WTC11 (cell line): ENCODE measurements at regions not wholly inside any gene's neighbourhood (a gene's known extent, or its start where the extent isn't known, plus 50 kb on each side); places are given as distances from the start of the nearest gene placed in this dataset.

Experiments used
- ATAC-seq: fragments of 200-7000 bp; cut with Tn5 transposase; 2 replicates; pipeline ENCODE4 v1.10.0; 2021; ENCODE audit warnings: mild to moderate bottlenecking, moderate library complexity
- CTCF ChIA-PET: fragments of 300-600 bp; sonication (Branson Sonifier 250); formaldehyde crosslinking; loops from one replicate; lab custom pipeline; 2021; ENCODE audit warnings: antibody characterized with exemption; lab: Charles Lee
- POLR2A ChIA-PET: fragments of 350-600 bp; sonication (Branson Sonifier 250); formaldehyde crosslinking; loops from one replicate; lab custom pipeline; 2021; ENCODE audit warnings: antibody characterized with exemption; lab: Charles Lee
- DNase-seq: peaks from one replicate; pipeline ENCODE4 v3.0.0; 2021; ENCODE audit warnings: low spot score
- H3K27ac Mint-ChIP-seq: 2 replicates; pipeline ENCODE4 v1.8.0; 2021; ENCODE audit warnings: mixed read lengths
- H3K27me3 Mint-ChIP-seq: 2 replicates; pipeline ENCODE4 v1.8.0; 2021; ENCODE audit warnings: low read depth, mild to moderate bottlenecking, moderate library complexity, mixed read lengths
- H3K36me3 Mint-ChIP-seq: 2 replicates; pipeline ENCODE4 v1.8.0; 2021; ENCODE audit warnings: mixed read lengths
- H3K4me1 Mint-ChIP-seq: 2 replicates; pipeline ENCODE4 v1.8.0; 2022; ENCODE audit warnings: mixed read lengths
- H3K4me3 Mint-ChIP-seq: 2 replicates; pipeline ENCODE4 v1.8.0; 2021; ENCODE audit warnings: mild to moderate bottlenecking, moderate library complexity, mixed read lengths
- H3K9me3 Mint-ChIP-seq: 2 replicates; pipeline ENCODE4 v1.8.0; 2021; ENCODE audit warnings: mixed read lengths
- CBFB ChIP-seq: sonication (generic); formaldehyde crosslinking; IDR thresholded peaks from 2 replicates; pipeline ENCODE4 v1.8.1; 2022; ENCODE audit warnings: mild to moderate bottlenecking, low read depth, missing genetic modification reagents
- ELF4 ChIP-seq: sonication (generic); formaldehyde crosslinking; IDR thresholded peaks from 2 replicates; pipeline ENCODE4 v1.8.1; 2022; ENCODE audit warnings: low read depth, mild to moderate bottlenecking, moderate library complexity, missing genetic modification reagents
- ESRRA ChIP-seq: sonication (generic); formaldehyde crosslinking; IDR thresholded peaks from 2 replicates; pipeline ENCODE4 v1.8.1; 2022; ENCODE audit warnings: mild to moderate bottlenecking, missing genetic modification reagents, borderline replicate concordance
- GABPB1 ChIP-seq: sonication (generic); formaldehyde crosslinking; IDR thresholded peaks from 2 replicates; pipeline ENCODE4 v1.8.1; 2023; ENCODE audit warnings: mild to moderate bottlenecking, missing genetic modification reagents
- GRHL2 ChIP-seq: fragments of 250-450 bp; sonication (Bioruptor Pico); IDR thresholded peaks from 2 replicates; pipeline ENCODE4 v1.8.0; 2022; ENCODE audit warnings: mild to moderate bottlenecking, moderate library complexity; ENCODE audit not compliant: insufficient replicate concordance, severe bottlenecking
- HMGA2 ChIP-seq: fragments of 250-450 bp; sonication (Bioruptor Pico); IDR thresholded peaks from 2 replicates; pipeline ENCODE4 v1.4.0; 2021; ENCODE audit warnings: mild to moderate bottlenecking, moderate library complexity
- NR1H2 ChIP-seq: sonication (generic); formaldehyde crosslinking; IDR thresholded peaks from 2 replicates; pipeline ENCODE4 v1.9.0; 2021; ENCODE audit warnings: mild to moderate bottlenecking, moderate library complexity, missing genetic modification reagents
- NR2C2 ChIP-seq: sonication (generic); formaldehyde crosslinking; IDR thresholded peaks from 2 replicates; pipeline ENCODE4 v1.8.0; 2022; ENCODE audit warnings: mild to moderate bottlenecking, missing genetic modification reagents
- TEAD4 ChIP-seq: sonication (generic); formaldehyde crosslinking; IDR thresholded peaks from 2 replicates; pipeline ENCODE4 v1.8.0; 2022; ENCODE audit warnings: mild to moderate bottlenecking, missing genetic modification reagents
- TP53 ChIP-seq: sonication (generic); formaldehyde crosslinking; IDR thresholded peaks from 2 replicates; pipeline ENCODE4 v1.8.1; 2023; ENCODE audit warnings: mild to moderate bottlenecking, missing genetic modification reagents
- TF ChIP-seq, protein P1 (sequence below): fragments of 250-450 bp; sonication (Bioruptor Pico); IDR thresholded peaks from 2 replicates; pipeline ENCODE4 v1.8.0; 2021; ENCODE audit warnings: mild to moderate bottlenecking
- TF ChIP-seq, protein P2 (sequence below): sonication (generic); formaldehyde crosslinking; IDR thresholded peaks from 2 replicates; pipeline ENCODE4 v1.8.1; 2023; ENCODE audit warnings: mild to moderate bottlenecking, moderate library complexity, missing genetic modification reagents
- TF ChIP-seq, protein P3 (sequence below): sonication (generic); formaldehyde crosslinking; conservative IDR thresholded peaks from 2 replicates; pipeline ENCODE4 v1.8.1; 2022; ENCODE audit warnings: mild to moderate bottlenecking, missing genetic modification reagents
- TF ChIP-seq, protein P4 (sequence below): sonication (generic); formaldehyde crosslinking; IDR thresholded peaks from 2 replicates; pipeline ENCODE4 v1.8.0; 2022; ENCODE audit warnings: missing genetic modification reagents
- TF ChIP-seq, protein P5 (sequence below): sonication (generic); formaldehyde crosslinking; IDR thresholded peaks from 2 replicates; pipeline ENCODE4 v1.8.1; 2022; ENCODE audit warnings: low read depth, mild to moderate bottlenecking, moderate library complexity, missing genetic modification reagents, borderline replicate concordance
- TF ChIP-seq, protein P6 (sequence below): sonication (generic); formaldehyde crosslinking; IDR thresholded peaks from 2 replicates; pipeline ENCODE4 v1.8.1; 2023; ENCODE audit warnings: mild to moderate bottlenecking, missing genetic modification reagents
- TF ChIP-seq, protein P7 (sequence below): fragments of 250-450 bp; sonication (Bioruptor Pico); IDR thresholded peaks from 2 replicates; pipeline ENCODE4 v1.9.0; 2021; ENCODE audit warnings: mild to moderate bottlenecking, borderline replicate concordance
- TF ChIP-seq, protein P8 (sequence below): fragments of 250-450 bp; sonication (Bioruptor Pico); conservative IDR thresholded peaks from 2 replicates; pipeline ENCODE4 v1.9.0; 2021; ENCODE audit warnings: mild to moderate bottlenecking
- TF ChIP-seq, protein P9 (sequence below): sonication (generic); formaldehyde crosslinking; IDR thresholded peaks from 2 replicates; pipeline ENCODE4 v1.8.0; 2022; ENCODE audit warnings: mild to moderate bottlenecking, missing genetic modification reagents

DNA sequence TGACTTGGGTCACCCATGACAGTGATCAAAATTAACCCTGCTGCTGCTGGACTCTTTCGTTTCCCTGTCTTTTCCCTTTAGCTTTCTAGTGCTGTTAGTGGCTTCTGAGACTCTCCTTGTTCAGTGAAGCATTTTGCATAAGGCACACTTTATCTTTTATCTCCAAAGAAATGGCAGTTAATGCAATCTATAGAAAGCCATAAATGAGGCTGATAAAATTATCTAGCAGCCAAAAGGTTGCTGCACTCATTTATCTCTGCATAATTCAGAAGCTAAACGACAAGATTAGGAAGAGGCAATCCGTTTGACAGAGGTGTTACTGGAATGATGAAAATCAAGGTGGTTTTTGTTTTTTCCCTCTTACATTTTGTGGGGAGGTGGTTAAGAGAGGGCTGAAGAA lies 1109.5 kb upstream of the EEF2KMT start:
- ChIA-PET POLR2A (no interaction called here), CTCF (no interaction called here)
- Mint-ChIP-seq H3K36me3 (peaks cover 70% of the 10 kb centered on the region), H3K9me3 (peaks cover 71% of the 10 kb centered on the region), H3K27me3 (peaks cover 10% of the 10 kb centered on the region), H3K4me3 (no peak overlapping the region), H3K27ac (no peak overlapping the region), H3K4me1 (no peaks in the 10 kb centered on the region)
- ATAC-seq = no peak
- TF ChIP-seq, protein P1, sequence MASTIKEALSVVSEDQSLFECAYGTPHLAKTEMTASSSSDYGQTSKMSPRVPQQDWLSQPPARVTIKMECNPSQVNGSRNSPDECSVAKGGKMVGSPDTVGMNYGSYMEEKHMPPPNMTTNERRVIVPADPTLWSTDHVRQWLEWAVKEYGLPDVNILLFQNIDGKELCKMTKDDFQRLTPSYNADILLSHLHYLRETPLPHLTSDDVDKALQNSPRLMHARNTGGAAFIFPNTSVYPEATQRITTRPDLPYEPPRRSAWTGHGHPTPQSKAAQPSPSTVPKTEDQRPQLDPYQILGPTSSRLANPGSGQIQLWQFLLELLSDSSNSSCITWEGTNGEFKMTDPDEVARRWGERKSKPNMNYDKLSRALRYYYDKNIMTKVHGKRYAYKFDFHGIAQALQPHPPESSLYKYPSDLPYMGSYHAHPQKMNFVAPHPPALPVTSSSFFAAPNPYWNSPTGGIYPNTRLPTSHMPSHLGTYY (CRISPR knock-in tag) = no peak
- TF ChIP-seq, protein P2, sequence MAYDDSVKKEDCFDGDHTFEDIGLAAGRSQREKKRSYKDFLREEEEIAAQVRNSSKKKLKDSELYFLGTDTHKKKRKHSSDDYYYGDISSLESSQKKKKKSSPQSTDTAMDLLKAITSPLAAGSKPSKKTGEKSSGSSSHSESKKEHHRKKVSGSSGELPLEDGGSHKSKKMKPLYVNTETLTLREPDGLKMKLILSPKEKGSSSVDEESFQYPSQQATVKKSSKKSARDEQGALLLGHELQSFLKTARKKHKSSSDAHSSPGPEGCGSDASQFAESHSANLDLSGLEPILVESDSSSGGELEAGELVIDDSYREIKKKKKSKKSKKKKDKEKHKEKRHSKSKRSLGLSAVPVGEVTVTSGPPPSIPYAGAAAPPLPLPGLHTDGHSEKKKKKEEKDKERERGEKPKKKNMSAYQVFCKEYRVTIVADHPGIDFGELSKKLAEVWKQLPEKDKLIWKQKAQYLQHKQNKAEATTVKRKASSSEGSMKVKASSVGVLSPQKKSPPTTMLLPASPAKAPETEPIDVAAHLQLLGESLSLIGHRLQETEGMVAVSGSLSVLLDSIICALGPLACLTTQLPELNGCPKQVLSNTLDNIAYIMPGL (CRISPR knock-in tag) = no peak
- TF ChIP-seq, protein P3, sequence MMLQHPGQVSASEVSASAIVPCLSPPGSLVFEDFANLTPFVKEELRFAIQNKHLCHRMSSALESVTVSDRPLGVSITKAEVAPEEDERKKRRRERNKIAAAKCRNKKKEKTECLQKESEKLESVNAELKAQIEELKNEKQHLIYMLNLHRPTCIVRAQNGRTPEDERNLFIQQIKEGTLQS (CRISPR knock-in tag) = no peak
- TF ChIP-seq GABPB1 (CRISPR knock-in tag) (no peak), CBFB (CRISPR knock-in tag) (no peak), HMGA2 (CRISPR knock-in tag) (no peak), ESRRA (CRISPR knock-in tag) (no peak), NR1H2 (CRISPR knock-in tag) (no peak), TP53 (CRISPR knock-in tag) (no peak), TEAD4 (CRISPR knock-in tag) (no peak), GRHL2 (CRISPR knock-in tag) (no peak), NR2C2 (CRISPR knock-in tag) (no peak), ELF4 (CRISPR knock-in tag) (no peak)
- TF ChIP-seq, protein P4, sequence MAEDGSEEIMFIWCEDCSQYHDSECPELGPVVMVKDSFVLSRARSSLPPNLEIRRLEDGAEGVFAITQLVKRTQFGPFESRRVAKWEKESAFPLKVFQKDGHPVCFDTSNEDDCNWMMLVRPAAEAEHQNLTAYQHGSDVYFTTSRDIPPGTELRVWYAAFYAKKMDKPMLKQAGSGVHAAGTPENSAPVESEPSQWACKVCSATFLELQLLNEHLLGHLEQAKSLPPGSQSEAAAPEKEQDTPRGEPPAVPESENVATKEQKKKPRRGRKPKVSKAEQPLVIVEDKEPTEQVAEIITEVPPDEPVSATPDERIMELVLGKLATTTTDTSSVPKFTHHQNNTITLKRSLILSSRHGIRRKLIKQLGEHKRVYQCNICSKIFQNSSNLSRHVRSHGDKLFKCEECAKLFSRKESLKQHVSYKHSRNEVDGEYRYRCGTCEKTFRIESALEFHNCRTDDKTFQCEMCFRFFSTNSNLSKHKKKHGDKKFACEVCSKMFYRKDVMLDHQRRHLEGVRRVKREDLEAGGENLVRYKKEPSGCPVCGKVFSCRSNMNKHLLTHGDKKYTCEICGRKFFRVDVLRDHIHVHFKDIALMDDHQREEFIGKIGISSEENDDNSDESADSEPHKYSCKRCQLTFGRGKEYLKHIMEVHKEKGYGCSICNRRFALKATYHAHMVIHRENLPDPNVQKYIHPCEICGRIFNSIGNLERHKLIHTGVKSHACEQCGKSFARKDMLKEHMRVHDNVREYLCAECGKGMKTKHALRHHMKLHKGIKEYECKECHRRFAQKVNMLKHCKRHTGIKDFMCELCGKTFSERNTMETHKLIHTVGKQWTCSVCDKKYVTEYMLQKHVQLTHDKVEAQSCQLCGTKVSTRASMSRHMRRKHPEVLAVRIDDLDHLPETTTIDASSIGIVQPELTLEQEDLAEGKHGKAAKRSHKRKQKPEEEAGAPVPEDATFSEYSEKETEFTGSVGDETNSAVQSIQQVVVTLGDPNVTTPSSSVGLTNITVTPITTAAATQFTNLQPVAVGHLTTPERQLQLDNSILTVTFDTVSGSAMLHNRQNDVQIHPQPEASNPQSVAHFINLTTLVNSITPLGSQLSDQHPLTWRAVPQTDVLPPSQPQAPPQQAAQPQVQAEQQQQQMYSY (CRISPR knock-in tag) = no peak
- TF ChIP-seq, protein P5, sequence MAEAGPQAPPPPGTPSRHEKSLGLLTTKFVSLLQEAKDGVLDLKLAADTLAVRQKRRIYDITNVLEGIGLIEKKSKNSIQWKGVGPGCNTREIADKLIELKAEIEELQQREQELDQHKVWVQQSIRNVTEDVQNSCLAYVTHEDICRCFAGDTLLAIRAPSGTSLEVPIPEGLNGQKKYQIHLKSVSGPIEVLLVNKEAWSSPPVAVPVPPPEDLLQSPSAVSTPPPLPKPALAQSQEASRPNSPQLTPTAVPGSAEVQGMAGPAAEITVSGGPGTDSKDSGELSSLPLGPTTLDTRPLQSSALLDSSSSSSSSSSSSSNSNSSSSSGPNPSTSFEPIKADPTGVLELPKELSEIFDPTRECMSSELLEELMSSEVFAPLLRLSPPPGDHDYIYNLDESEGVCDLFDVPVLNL (CRISPR knock-in tag) = no peak
- TF ChIP-seq, protein P6, sequence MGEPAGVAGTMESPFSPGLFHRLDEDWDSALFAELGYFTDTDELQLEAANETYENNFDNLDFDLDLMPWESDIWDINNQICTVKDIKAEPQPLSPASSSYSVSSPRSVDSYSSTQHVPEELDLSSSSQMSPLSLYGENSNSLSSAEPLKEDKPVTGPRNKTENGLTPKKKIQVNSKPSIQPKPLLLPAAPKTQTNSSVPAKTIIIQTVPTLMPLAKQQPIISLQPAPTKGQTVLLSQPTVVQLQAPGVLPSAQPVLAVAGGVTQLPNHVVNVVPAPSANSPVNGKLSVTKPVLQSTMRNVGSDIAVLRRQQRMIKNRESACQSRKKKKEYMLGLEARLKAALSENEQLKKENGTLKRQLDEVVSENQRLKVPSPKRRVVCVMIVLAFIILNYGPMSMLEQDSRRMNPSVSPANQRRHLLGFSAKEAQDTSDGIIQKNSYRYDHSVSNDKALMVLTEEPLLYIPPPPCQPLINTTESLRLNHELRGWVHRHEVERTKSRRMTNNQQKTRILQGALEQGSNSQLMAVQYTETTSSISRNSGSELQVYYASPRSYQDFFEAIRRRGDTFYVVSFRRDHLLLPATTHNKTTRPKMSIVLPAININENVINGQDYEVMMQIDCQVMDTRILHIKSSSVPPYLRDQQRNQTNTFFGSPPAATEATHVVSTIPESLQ (CRISPR knock-in tag) = no peak
- TF ChIP-seq, protein P7, sequence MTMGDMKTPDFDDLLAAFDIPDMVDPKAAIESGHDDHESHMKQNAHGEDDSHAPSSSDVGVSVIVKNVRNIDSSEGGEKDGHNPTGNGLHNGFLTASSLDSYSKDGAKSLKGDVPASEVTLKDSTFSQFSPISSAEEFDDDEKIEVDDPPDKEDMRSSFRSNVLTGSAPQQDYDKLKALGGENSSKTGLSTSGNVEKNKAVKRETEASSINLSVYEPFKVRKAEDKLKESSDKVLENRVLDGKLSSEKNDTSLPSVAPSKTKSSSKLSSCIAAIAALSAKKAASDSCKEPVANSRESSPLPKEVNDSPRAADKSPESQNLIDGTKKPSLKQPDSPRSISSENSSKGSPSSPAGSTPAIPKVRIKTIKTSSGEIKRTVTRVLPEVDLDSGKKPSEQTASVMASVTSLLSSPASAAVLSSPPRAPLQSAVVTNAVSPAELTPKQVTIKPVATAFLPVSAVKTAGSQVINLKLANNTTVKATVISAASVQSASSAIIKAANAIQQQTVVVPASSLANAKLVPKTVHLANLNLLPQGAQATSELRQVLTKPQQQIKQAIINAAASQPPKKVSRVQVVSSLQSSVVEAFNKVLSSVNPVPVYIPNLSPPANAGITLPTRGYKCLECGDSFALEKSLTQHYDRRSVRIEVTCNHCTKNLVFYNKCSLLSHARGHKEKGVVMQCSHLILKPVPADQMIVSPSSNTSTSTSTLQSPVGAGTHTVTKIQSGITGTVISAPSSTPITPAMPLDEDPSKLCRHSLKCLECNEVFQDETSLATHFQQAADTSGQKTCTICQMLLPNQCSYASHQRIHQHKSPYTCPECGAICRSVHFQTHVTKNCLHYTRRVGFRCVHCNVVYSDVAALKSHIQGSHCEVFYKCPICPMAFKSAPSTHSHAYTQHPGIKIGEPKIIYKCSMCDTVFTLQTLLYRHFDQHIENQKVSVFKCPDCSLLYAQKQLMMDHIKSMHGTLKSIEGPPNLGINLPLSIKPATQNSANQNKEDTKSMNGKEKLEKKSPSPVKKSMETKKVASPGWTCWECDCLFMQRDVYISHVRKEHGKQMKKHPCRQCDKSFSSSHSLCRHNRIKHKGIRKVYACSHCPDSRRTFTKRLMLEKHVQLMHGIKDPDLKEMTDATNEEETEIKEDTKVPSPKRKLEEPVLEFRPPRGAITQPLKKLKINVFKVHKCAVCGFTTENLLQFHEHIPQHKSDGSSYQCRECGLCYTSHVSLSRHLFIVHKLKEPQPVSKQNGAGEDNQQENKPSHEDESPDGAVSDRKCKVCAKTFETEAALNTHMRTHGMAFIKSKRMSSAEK = no peak
- TF ChIP-seq, protein P8, sequence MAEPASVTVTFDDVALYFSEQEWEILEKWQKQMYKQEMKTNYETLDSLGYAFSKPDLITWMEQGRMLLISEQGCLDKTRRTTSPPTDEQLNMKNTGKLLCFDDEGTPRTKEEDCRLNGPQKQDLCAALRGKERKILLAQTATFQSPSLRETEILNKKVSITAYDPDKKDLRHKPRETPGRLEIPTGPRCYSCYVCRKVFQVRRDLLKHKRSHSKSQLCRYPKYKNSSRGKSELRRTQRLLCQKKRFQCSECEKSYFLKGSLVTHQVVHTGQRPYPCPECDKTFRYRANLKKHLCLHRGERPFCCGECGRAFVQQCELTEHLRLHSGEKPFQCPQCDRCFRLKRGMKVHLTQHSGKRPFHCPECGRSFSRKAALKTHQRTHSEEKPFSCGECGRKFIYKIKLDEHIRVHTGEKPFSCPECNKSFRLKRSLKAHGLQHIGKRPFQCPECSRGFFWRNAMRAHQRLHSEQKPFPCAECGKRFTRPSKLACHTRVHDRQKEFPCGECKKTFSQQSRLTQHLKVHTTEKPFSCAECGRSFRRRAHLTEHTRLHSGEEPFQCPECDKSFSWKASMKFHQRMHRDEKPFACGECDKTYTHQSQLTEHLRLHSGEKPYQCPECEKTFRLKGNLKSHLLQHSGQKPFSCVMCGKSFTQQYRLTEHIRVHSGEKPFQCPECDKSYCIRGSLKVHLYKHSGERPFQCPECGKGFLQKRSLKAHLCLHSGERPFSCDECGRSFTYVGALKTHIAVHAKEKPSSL = no peak
- TF ChIP-seq, protein P9, sequence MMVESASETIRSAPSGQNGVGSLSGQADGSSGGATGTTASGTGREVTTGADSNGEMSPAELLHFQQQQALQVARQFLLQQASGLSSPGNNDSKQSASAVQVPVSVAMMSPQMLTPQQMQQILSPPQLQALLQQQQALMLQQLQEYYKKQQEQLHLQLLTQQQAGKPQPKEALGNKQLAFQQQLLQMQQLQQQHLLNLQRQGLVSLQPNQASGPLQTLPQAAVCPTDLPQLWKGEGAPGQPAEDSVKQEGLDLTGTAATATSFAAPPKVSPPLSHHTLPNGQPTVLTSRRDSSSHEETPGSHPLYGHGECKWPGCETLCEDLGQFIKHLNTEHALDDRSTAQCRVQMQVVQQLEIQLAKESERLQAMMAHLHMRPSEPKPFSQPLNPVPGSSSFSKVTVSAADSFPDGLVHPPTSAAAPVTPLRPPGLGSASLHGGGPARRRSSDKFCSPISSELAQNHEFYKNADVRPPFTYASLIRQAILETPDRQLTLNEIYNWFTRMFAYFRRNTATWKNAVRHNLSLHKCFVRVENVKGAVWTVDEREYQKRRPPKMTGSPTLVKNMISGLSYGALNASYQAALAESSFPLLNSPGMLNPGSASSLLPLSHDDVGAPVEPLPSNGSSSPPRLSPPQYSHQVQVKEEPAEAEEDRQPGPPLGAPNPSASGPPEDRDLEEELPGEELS = no peak
- DNase-seq = no peak
